ENCODE measurements at regions not wholly inside any gene's neighbourhood (a gene's known extent, or its start where the extent isn't known, plus 50 kb on each side); places are given as distances from the start of the nearest gene placed in this dataset.
A peak's percentile ranks its signal among the peaks of the same experiment; 100 is the strongest.

DNA sequence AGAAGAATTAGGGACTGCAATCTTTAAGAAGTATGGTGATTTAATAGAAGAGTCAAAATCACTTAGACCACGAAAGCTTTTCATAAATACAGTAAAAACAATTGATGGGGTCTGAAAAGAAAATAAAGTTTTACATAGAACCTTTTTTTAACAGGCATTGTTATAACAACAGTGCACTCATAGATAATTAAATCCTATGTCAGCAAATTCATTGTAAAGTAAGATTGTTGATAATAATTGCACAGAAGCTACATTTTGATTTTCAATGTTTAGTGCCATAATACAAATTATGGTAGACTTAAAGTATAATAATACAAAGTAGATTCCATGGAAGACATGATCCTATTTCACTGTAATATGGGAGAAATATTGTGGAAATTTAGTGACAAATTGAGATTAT is 130.7 kb upstream of the FSIP2 start:
- no peaks in the 10 kb centered on the region for H3K27me3 Mint-ChIP-seq (ENCODE audit: insufficient read depth, low read depth)
- H3K9me3 Mint-ChIP-seq: peaks cover under 1% of the 10 kb centered on the region
- no peak overlapping the region for H3K4me3 Mint-ChIP-seq
- no peaks in the 10 kb centered on the region for H3K4me1 Mint-ChIP-seq
- no peaks in the 10 kb centered on the region for H4K20me1 ChIP-seq (ENCODE audit: low read depth)
- H3K36me3 Mint-ChIP-seq: no peaks in the 10 kb centered on the region
- H3K27ac ChIP-seq: no peak overlapping the region
- no peaks in the 10 kb centered on the region for H3F3A ChIP-seq (ENCODE audit: low read depth)
- H3K36me3 ChIP-seq: no peaks in the 10 kb centered on the region
- no peak overlapping the region for H3K4me2 ChIP-seq
- H3K9ac ChIP-seq: no peak overlapping the region
- no peaks in the 10 kb centered on the region for H3K27me3 ChIP-seq
- DNase-seq (ENCODE audit: low spot score): no peak
- no peaks in the 10 kb centered on the region for H3K9me3 ChIP-seq (ENCODE audit: low read depth)
- no peak overlapping the region for H3K4me3 ChIP-seq
- no peak overlapping the region for H3K27ac Mint-ChIP-seq
- no peaks in the 10 kb centered on the region for H3K4me1 ChIP-seq
- H3K79me2 ChIP-seq (ENCODE audit: low read depth): no peaks in the 10 kb centered on the region
- TF ChIP-seq, protein P1, sequence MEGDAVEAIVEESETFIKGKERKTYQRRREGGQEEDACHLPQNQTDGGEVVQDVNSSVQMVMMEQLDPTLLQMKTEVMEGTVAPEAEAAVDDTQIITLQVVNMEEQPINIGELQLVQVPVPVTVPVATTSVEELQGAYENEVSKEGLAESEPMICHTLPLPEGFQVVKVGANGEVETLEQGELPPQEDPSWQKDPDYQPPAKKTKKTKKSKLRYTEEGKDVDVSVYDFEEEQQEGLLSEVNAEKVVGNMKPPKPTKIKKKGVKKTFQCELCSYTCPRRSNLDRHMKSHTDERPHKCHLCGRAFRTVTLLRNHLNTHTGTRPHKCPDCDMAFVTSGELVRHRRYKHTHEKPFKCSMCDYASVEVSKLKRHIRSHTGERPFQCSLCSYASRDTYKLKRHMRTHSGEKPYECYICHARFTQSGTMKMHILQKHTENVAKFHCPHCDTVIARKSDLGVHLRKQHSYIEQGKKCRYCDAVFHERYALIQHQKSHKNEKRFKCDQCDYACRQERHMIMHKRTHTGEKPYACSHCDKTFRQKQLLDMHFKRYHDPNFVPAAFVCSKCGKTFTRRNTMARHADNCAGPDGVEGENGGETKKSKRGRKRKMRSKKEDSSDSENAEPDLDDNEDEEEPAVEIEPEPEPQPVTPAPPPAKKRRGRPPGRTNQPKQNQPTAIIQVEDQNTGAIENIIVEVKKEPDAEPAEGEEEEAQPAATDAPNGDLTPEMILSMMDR (IDR thresholded peaks at IDR 0.05): no peak
- TF ChIP-seq EZH2 (IDR thresholded peaks at IDR 0.05) (no peak), EZH2phosphoT487 (IDR thresholded peaks at IDR 0.05) (no peak)
- H2AFZ ChIP-seq (replicated peaks): no peak overlapping the region

DNA sequence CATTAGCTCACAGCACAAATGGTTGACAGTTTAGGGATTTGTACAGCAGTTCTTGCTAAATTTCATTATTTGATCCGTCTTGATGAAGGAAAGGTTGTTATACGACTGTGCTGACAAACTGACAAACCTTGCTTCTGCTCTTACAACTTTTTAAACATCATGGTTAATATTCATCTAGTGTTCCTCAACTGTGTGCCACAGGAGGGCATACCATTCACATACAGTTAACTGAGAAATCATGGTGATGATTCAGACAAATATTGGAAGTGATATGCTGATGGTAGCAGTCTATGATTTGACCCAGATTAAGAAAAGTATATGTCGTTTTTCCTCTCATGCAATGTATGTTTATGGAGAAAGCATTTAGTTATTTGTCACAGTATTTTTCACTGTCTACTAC is 129.8 kb upstream of the FSIP2 start:
- H3K27ac Mint-ChIP-seq: no peak overlapping the region
- H3K9me3 Mint-ChIP-seq: peaks cover 3% of the 10 kb centered on the region
- no peak overlapping the region for H3K4me3 ChIP-seq
- TF ChIP-seq, protein P1 (IDR thresholded peaks at IDR 0.05): no peak
- TF ChIP-seq EZH2phosphoT487 (IDR thresholded peaks at IDR 0.05) (no peak), EZH2 (IDR thresholded peaks at IDR 0.05) (no peak)
- no peak overlapping the region for H3K9ac ChIP-seq
- no peaks in the 10 kb centered on the region for H3K9me3 ChIP-seq (ENCODE audit: low read depth)
- no peaks in the 10 kb centered on the region for H3K79me2 ChIP-seq (ENCODE audit: low read depth)
- no peak overlapping the region for H3K4me3 Mint-ChIP-seq
- no peaks in the 10 kb centered on the region for H3K4me1 Mint-ChIP-seq
- no peaks in the 10 kb centered on the region for H3K27me3 Mint-ChIP-seq (ENCODE audit: insufficient read depth, low read depth)
- no peak overlapping the region for H3K27ac ChIP-seq
- H3K27me3 ChIP-seq: no peaks in the 10 kb centered on the region
- H3K4me2 ChIP-seq: no peak overlapping the region
- no peaks in the 10 kb centered on the region for H3K36me3 ChIP-seq
- no peaks in the 10 kb centered on the region for H3F3A ChIP-seq (ENCODE audit: low read depth)
- H2AFZ ChIP-seq (replicated peaks): no peak overlapping the region
- H4K20me1 ChIP-seq (ENCODE audit: low read depth): no peaks in the 10 kb centered on the region
- no peaks in the 10 kb centered on the region for H3K4me1 ChIP-seq
- DNase-seq (ENCODE audit: low spot score): no peak
- H3K36me3 Mint-ChIP-seq: no peaks in the 10 kb centered on the region

DNA sequence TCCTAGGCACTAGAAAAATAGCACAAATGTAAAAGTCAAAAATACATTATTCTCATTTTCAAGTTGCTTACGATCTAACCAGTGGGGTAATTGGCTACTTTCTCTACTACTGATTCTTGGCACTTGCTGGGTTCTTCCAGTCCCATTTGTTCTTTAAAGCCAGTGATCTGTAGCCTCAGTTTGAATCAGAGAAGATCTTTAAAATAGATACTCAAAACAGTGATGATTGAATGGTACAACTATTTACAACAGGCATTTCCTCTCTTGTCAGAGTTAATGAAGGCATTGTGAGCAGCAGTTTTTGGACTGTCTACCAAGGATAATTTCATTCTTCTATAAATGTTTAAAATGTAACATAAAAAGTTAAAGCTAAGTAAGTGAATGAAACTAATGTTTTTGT is 128.3 kb upstream of the FSIP2 start:
- H4K20me1 ChIP-seq (ENCODE audit: low read depth): no peaks in the 10 kb centered on the region
- H3K27me3 ChIP-seq: no peaks in the 10 kb centered on the region
- TF ChIP-seq EZH2 (IDR thresholded peaks at IDR 0.05) (no peak), EZH2phosphoT487 (IDR thresholded peaks at IDR 0.05) (no peak)
- TF ChIP-seq, protein P1 (IDR thresholded peaks at IDR 0.05): no peak
- Mint-ChIP-seq H3K4me3 (no peak overlapping the region), H3K27me3 (ENCODE audit: insufficient read depth, low read depth) (no peaks in the 10 kb centered on the region), H3K36me3 (no peaks in the 10 kb centered on the region), H3K4me1 (no peaks in the 10 kb centered on the region), H3K27ac (no peak overlapping the region), H3K9me3 (peaks cover 3% of the 10 kb centered on the region)
- H2AFZ ChIP-seq (replicated peaks): no peak overlapping the region
- H3K36me3 ChIP-seq: no peaks in the 10 kb centered on the region
- no peaks in the 10 kb centered on the region for H3F3A ChIP-seq (ENCODE audit: low read depth)
- H3K79me2 ChIP-seq (ENCODE audit: low read depth): no peaks in the 10 kb centered on the region
- H3K9ac ChIP-seq: no peak overlapping the region
- H3K4me2 ChIP-seq: no peak overlapping the region
- no peak overlapping the region for H3K27ac ChIP-seq
- DNase-seq (ENCODE audit: low spot score): no peak
- H3K4me1 ChIP-seq: no peaks in the 10 kb centered on the region
- no peak overlapping the region for H3K4me3 ChIP-seq
- H3K9me3 ChIP-seq (ENCODE audit: low read depth): no peaks in the 10 kb centered on the region

DNA sequence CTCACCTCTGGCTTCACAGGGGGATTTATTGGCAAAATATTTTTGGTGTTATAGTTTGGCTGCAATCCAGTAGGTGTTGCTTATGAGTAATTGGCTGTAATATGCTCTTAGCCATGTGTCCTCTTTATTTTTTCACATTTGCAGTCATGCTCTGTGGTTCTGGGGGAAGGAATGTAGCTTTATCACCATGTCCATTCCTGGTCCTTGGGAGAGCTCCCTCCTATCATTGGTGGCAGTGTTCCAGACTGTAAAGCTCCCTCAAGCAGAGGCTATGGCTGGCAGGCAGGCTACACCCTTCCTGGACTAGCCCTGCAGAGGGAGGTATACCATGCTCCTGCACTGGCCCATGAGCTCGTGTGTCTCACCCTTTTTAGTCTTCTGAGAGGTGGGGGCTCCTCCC is 120.0 kb upstream of the FSIP2 start:
- Mint-ChIP-seq H3K9me3 (peaks cover 3% of the 10 kb centered on the region), H3K4me3 (no peak overlapping the region), H3K27me3 (ENCODE audit: insufficient read depth, low read depth) (no peaks in the 10 kb centered on the region), H3K4me1 (no peaks in the 10 kb centered on the region), H3K27ac (no peak overlapping the region), H3K36me3 (no peaks in the 10 kb centered on the region)
- Histone ChIP-seq H3K4me3 (no peak overlapping the region), H3K9ac (no peak overlapping the region), H3K27me3 (no peaks in the 10 kb centered on the region), H3K27ac (no peak overlapping the region), H2AFZ (replicated peaks) (no peak overlapping the region), H3K79me2 (ENCODE audit: low read depth) (no peaks in the 10 kb centered on the region), H3K36me3 (no peaks in the 10 kb centered on the region), H3F3A (ENCODE audit: low read depth) (no peaks in the 10 kb centered on the region), H3K4me2 (no peak overlapping the region), H4K20me1 (ENCODE audit: low read depth) (no peaks in the 10 kb centered on the region), H3K4me1 (no peaks in the 10 kb centered on the region), H3K9me3 (ENCODE audit: low read depth) (no peaks in the 10 kb centered on the region)
- DNase-seq (ENCODE audit: low spot score): peak; percentile 23
- TF ChIP-seq, protein P1 (IDR thresholded peaks at IDR 0.05): peak; percentile 7
- TF ChIP-seq EZH2 (IDR thresholded peaks at IDR 0.05) (no peak), EZH2phosphoT487 (IDR thresholded peaks at IDR 0.05) (no peak)
